Jurkat, Clone E6-1 (cell line): ENCODE measurements at regions not wholly inside any gene's neighbourhood (a gene's known extent, or its start where the extent isn't known, plus 50 kb on each side); places are given as distances from the start of the nearest gene placed in this dataset.
A peak's percentile ranks its signal among the peaks of the same experiment; 100 is the strongest.
"Not testable (repeated sequence)": the region's sequence is repeated elsewhere in the genome, so short reads cannot be mapped to it uniquely, and the experiment has no call there.

ENCODE experiments used
- DNase-seq: peaks from one replicate; pipeline ENCODE4 v3.0.0-alpha.2; 2011; ENCODE audit warnings: low read depth, low spot score
- H3K4me3 ChIP-seq: 2 replicates; pipeline ENCODE4 v1.5.1; 2011; ENCODE audit warnings: mild to moderate bottlenecking, low read length, control low read depth, moderate library complexity

DNA sequence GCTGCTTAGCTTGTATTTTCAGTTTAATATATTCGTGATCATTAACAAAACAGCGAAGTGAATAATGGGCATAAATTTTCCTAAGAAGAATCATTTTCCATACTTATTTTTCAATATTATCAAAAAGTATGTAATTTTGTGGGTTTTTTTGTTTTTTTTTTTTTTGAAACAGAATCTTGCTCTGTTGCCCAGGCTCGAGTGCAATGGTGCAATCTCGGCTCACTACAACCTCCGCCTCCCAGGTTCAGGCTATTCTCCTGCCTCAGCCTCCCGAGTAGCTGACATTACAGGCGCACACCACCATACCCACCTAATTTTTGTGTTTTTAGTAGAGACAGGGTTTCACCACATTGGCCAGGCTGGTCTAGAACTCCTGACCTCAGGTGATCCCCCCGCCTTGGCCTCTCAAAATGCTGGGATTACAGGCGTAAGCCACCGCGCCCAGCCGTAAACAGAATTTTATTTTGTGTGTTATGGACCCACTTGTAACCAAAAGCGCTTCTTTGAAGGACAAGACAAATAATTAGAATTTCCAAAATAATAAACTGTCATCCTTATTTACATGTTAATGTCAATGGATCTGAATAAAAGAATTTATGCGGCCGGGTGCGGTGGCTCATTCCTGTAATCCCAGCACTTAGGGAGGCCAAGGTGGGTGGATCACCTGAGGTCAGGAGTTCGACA is 286.5 kb upstream of the MKLN1 start:
- DNase-seq, H3K4me3 ChIP-seq: not testable (repeated sequence)

GRCh38 chr7:131042269-131043160 is 285.2 kb upstream of the MKLN1 start:
- H3K4me3 ChIP-seq: no peak overlapping the region
- DNase-seq: no peak

GRCh38 chr7:131045526-131045925 is 282.1 kb upstream of the MKLN1 start:
- no peak for DNase-seq
- H3K4me3 ChIP-seq: no peak overlapping the region

DNA sequence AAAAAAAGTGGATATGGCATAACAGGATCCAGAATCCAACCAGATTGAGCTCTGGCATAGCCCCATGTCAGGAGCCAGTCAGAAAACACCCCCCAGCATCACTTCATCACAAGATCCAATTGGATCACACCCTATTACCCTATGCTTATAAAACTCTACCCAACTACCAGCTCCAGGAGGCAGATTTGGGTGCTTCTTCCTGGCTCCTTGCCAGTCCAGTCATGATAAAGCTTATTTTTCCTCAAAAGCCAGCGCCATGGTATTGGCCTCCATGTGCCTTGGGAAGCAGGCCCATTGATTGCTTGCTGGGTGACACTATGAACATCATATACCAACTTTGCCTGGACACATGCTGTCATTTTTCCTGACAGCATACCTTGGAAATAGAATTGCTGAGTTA is 281.4 kb upstream of the MKLN1 start:
- H3K4me3 ChIP-seq: no peak overlapping the region
- no peak for DNase-seq

DNA sequence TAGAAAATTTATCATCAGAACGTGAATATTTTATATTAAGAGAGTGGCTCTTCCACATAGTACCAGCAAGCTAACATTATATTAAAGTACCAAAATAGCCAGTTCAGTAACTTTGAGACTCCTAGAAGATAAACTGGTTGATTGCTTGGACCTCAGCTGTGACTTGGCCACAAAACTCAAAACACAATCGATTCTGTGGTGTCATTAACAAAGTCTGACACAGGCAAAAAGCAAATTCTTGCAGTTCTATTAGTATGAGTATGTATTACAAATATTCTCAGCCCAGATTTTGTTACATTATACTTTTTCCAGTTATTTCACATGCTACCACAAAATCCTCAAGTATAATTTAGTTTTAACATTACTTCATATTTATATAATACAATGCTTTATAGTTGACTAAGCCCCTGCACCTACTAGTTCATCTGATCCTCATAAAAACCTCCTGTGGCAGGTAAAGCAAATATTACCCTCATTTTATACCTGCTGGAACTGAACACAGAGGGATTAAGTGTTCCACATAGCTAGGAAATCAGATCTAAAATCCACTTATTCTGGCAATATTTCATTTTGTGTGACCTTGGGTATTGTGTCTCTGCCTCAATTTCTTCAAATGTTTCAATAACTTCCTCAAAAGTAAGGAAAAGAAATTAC is 279.9 kb upstream of the MKLN1 start:
- no peak for DNase-seq
- H3K4me3 ChIP-seq: no peak overlapping the region

- H3K4me3 ChIP-seq: no peak overlapping the region
Measured at GRCh38 chr7:131051304-131051703, 276.4 kb upstream of the MKLN1 start.

GRCh38 chr7:131052285-131052904 is 275.3 kb upstream of the MKLN1 start:
- H3K4me3 ChIP-seq: no peak overlapping the region

More at GRCh38 chr7:131051304-131051703, 276.4 kb upstream of the MKLN1 start:
- DNase-seq: no peak

DNA sequence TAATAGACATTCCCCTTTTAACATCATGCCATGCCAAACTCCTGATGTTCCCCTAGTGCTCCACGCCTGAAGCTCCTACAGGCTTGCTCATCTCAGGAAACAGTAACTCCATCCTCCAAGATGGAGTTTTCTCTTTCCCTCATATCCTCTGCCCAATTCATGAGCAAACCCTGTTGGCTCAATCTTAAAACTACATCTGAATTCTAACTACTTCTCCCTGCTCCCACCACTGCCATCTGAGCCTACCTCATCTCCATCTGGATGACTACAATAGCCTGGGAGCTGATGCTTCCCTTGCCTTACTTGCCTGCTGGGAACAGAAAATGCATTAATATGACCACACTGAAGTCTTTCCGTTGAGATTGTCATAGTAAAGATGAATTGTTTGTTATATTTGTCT is 271.7 kb upstream of the MKLN1 start:
- no peak overlapping the region for H3K4me3 ChIP-seq
- no peak for DNase-seq

More at GRCh38 chr7:131052285-131052904, 275.3 kb upstream of the MKLN1 start:
- DNase-seq: no peak

- peak; percentile 87 for DNase-seq
- H3K4me3 ChIP-seq: no peak overlapping the region; the same call in 1 of the 2 replicates
Measured at GRCh38 chr7:131057015-131057793, 270.5 kb upstream of the MKLN1 start.

GRCh38 chr7:131057794-131058070 is 269.9 kb upstream of the MKLN1 start:
- H3K4me3 ChIP-seq: no peak overlapping the region
- DNase-seq: peak; percentile 46

DNA sequence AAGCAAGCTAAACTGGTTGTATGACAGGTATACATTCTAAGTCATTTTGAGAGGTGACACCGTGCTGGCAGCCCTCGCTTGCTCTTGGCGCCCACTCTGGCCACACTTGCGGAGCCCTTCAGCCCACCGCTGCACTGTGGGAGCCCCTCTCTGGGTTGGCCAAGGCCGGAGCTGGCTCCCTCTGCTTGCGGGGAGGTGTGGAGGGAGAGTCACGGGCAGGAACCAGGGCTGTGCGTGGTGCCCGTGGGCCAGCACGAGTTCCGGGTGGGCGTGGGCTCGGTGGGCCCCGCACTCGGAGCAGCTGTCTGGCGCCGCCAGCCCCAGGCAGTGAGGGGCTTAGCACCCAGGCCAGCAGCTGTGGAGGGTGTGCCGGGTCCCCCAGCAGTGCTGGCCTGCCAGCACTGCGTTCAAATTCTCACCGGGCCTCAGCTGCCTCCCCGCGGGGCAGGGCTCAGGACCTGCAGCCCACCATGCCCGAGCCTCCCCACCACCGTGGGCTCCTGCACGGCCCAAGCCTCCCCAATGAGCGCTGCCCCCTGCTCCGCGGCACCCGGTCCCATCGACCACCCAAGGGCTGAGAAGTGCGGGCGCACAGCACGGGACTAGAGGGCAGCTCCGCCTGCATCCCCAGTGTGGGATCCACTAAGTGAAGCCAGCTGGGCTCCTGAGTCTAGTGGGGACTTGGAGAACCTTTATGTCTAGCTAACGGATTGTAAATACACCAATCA is 269.0 kb upstream of the MKLN1 start:
- not testable (repeated sequence) for H3K4me3 ChIP-seq, DNase-seq

- not testable (repeated sequence) for H3K4me3 ChIP-seq, DNase-seq
Measured at GRCh38 chr7:131059401-131059800, 268.3 kb upstream of the MKLN1 start.

DNA sequence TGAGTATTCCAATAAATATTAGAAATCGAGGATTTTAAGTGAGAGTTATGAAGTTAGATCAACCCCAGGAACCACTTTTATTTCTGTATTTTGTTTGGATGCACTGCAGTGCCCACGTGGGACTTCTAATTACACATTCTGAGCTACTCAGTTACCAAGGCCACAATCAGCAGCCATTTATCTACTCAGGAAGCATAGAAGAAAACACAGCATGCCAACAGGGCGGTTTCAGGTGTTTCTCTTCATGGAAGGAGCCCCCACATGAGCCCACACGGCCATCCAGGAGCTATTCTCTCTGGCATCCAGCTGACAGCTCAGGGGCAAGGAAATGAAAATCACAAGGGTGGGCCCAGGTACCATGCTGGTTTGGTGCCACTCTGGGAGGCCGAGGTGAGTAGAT is 266.5 kb upstream of the MKLN1 start:
- no peak overlapping the region for H3K4me3 ChIP-seq
- no peak for DNase-seq

GRCh38 chr7:131061818-131062217 is 265.9 kb upstream of the MKLN1 start:
- no peak for DNase-seq
- H3K4me3 ChIP-seq: no peak overlapping the region

DNA sequence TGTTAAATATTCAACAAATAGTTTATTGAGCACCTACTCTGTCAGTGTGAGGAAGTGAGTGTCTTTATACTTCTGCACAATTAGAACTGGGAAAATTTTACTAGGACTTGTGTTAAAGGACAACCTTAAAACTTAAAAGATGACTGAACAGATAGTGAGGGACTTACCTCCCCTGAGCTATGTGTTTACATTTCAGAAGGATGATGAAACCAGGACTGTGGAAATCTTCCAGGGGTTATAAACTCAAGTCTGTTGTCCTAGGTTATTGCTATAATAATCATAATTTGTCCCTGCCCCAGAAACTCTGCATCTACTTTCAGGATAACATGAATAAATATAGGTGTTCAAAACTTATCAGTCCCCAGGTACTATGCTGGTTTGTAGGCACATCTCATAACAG is 261.0 kb upstream of the MKLN1 start:
- DNase-seq: no peak
- no peak overlapping the region for H3K4me3 ChIP-seq

GRCh38 chr7:131067220-131067619 is 260.5 kb upstream of the MKLN1 start:
- H3K4me3 ChIP-seq: no peak overlapping the region
- no peak for DNase-seq

DNA sequence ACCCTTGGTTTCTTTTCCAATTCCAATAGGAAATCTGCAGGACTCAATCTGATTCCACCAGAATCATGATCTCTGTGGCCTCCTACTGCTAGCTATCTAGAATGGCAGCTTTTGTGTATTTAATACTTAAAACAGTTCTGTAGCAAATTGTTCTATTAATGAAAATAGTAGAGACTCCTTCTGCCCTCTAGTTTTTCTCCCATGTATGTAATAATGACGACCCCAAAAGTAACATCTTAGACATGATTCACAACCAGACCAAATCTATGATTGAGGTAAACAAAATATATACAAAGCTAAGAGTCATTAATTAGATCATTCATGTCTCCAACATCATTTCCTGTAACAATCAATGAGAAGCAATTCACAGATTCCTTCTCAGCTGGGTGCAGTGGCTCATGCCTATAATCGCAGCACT is 259.1 kb upstream of the MKLN1 start:
- H3K4me3 ChIP-seq: no peak overlapping the region
- DNase-seq: no peak

DNA sequence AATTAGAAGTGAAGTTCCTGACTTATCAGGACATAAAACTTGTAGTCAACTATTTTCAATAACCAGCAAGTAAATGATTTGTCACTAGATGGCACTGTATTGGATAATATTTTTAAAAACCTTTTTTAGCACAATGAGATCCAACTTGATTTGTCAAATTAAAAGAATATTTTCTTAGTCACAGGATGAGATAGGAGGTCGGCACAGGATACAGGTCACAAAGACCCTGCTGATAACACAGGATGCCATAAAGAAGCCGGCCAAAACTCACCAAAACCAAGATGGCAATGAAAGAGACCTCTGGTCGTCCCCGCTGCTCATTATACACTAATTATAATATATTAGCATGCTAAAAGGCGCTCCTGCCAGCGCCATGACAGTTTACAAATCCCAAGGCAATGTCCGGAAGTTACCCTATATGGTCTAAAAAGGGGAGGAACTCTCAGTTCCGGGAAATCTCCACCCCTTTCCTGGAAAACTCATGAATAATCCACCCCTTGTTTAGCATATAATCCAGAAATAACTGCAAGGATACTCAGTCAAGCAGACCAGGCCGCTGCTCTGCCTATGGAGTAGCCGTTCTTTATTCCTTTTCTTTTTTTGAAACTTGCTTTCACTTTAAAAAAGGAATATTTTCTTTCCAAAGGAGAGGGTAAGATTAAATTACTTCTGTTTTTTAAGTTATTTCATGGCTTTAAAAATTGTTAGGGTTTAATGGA is 255.7 kb upstream of the MKLN1 start:
- H3K4me3 ChIP-seq: no peak overlapping the region
- no peak for DNase-seq
